GM10266 (cell line): ENCODE measurements at regions not wholly inside any gene's neighbourhood (a gene's known extent, or its start where the extent isn't known, plus 50 kb on each side); places are given as distances from the start of the nearest gene placed in this dataset.

Experiments
- DNase-seq: peaks from one replicate; pipeline ENCODE4 v3.0.0; 2012; ENCODE audit errors: extremely low spot score
- CTCF ChIP-seq: IDR thresholded peaks from 2 replicates; pipeline ENCODE4 v1.5.1; 2012; ENCODE audit warnings: mild to moderate bottlenecking, low read depth; ENCODE audit not compliant: control insufficient read depth, insufficient read depth; ENCODE audit errors: missing control alignments

GRCh38 chr14:39939023-39939422, 506.8 kb upstream of the FBXO33 start:
- no peak for TF ChIP-seq CTCF
- DNase-seq, result no peak

GRCh38 chr14:39912192-39913100, 480.2 kb upstream of the FBXO33 start:
- DNase-seq, result peak; percentile 6
- TF ChIP-seq CTCF, result no peak

GRCh38 chr14:39897657-39898056, 465.4 kb upstream of the FBXO33 start:
- no peak for DNase-seq
- no peak for TF ChIP-seq CTCF

GRCh38 chr14:39890026-39890425, 457.8 kb upstream of the FBXO33 start:
- no peak for DNase-seq

GRCh38 chr14:39884091-39884490, 451.9 kb upstream of the FBXO33 start:
- DNase-seq, result no peak
- TF ChIP-seq CTCF, result no peak

More at GRCh38 chr14:39890026-39890425, 457.8 kb upstream of the FBXO33 start:
- TF ChIP-seq CTCF, result no peak

- no peak for TF ChIP-seq CTCF
- no peak for DNase-seq
Observed at GRCh38 chr14:39880965-39881364, 448.7 kb upstream of the FBXO33 start.

- TF ChIP-seq CTCF, result no peak
- no peak for DNase-seq
Observed at GRCh38 chr14:39880106-39880695, 448.0 kb upstream of the FBXO33 start.
